Activated CD4-positive, alpha-beta T cell treated with anti-CD3 and anti-CD28 coated beads, Interleukin-2, amount 10 ng/mL, durations not matched to agents 7 days and 5 days (primary cell): ENCODE measurements at regions not wholly inside any gene's neighbourhood (a gene's known extent, or its start where the extent isn't known, plus 50 kb on each side); places are given as distances from the start of the nearest gene placed in this dataset.
"Not testable (repeated sequence)": the region's sequence is repeated elsewhere in the genome, so short reads cannot be mapped to it uniquely, and the experiment has no call there.

ENCODE experiments used
- CTCF ChIA-PET: fragments of 350-600 bp; sonication (Branson Sonifier 250); formaldehyde crosslinking; loops from one replicate; lab custom pipeline; 2021; ENCODE audit warnings: antibody characterized with exemption; lab: Charles Lee
- POLR2A ChIA-PET: fragments of 350-600 bp; sonication (Branson Sonifier 250); formaldehyde crosslinking; loops from one replicate; lab custom pipeline; 2021; ENCODE audit warnings: antibody characterized with exemption; lab: Charles Lee
- DNase-seq: peaks from one replicate; pipeline ENCODE4 v3.0.0-alpha.2; 2020
- H3K27ac Mint-ChIP-seq: one replicate; pipeline ENCODE4 v1.8.0; 2021; ENCODE audit warnings: mild to moderate bottlenecking, moderate library complexity, mixed read lengths
- H3K27me3 Mint-ChIP-seq: one replicate; pipeline ENCODE4 v1.8.0; 2021; ENCODE audit warnings: mixed read lengths
- H3K36me3 Mint-ChIP-seq: one replicate; pipeline ENCODE4 v1.8.0; 2021; ENCODE audit warnings: low read depth, mixed read lengths
- H3K4me1 Mint-ChIP-seq: one replicate; pipeline ENCODE4 v1.8.0; 2021; ENCODE audit warnings: mixed read lengths
- H3K4me3 Mint-ChIP-seq: one replicate; pipeline ENCODE4 v1.8.0; 2021; ENCODE audit warnings: mild to moderate bottlenecking, moderate library complexity, mixed read lengths
- H3K9me3 Mint-ChIP-seq: one replicate; pipeline ENCODE4 v1.8.0; 2021; ENCODE audit warnings: mixed read lengths

DNA sequence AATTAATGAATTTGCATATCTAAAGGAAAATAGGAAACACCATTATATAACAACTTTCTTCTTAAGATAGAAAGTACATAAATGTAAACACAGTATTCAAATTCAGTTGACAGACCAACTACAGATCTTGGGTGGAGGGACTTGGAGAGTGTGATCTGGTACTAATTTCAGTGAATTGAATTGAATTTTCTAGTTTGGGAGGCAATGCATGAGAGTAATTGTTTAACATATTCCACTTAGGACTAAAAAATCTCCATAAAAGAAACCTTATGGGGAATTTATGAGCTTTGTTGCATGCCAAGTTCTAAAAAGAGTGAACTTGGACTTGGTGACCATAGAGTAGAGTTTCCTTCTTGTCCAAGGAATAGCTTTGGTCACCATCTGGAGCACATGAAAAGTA lies 261.1 kb upstream of the TTC29 start:
- H3K27ac Mint-ChIP-seq: no peak overlapping the region
- H3K27me3 Mint-ChIP-seq: no peaks in the 10 kb centered on the region
- H3K4me3 Mint-ChIP-seq: no peak overlapping the region
- H3K9me3 Mint-ChIP-seq: no peaks in the 10 kb centered on the region
- POLR2A ChIA-PET: no interaction called here
- no peaks in the 10 kb centered on the region for H3K36me3 Mint-ChIP-seq
- CTCF ChIA-PET: no interaction called here
- DNase-seq: no peak
- H3K4me1 Mint-ChIP-seq: no peaks in the 10 kb centered on the region

- H3K9me3 Mint-ChIP-seq: no peaks in the 10 kb centered on the region
- H3K27me3 Mint-ChIP-seq: no peaks in the 10 kb centered on the region
- DNase-seq: no peak
- no peaks in the 10 kb centered on the region for H3K36me3 Mint-ChIP-seq
- POLR2A ChIA-PET: no interaction called here
- H3K4me3 Mint-ChIP-seq: no peak overlapping the region
- H3K27ac Mint-ChIP-seq: no peak overlapping the region
- CTCF ChIA-PET: no interaction called here
- H3K4me1 Mint-ChIP-seq: no peaks in the 10 kb centered on the region
Observed at GRCh38 chr4:147207911-147208310, 262.2 kb upstream of the TTC29 start.

- DNase-seq: no peak
- Mint-ChIP-seq H3K27ac (no peak overlapping the region), H3K27me3 (no peaks in the 10 kb centered on the region), H3K4me1 (no peaks in the 10 kb centered on the region), H3K36me3 (no peaks in the 10 kb centered on the region), H3K4me3 (no peak overlapping the region), H3K9me3 (no peaks in the 10 kb centered on the region)
- ChIA-PET CTCF (no interaction called here), POLR2A (no interaction called here)
Observed at GRCh38 chr4:147217655-147218054, 263.2 kb upstream of the EDNRA start.

- CTCF ChIA-PET: no interaction called here
- no peak overlapping the region for H3K4me3 Mint-ChIP-seq
- H3K27me3 Mint-ChIP-seq: no peaks in the 10 kb centered on the region
- H3K27ac Mint-ChIP-seq: no peak overlapping the region
- H3K36me3 Mint-ChIP-seq: no peaks in the 10 kb centered on the region
- no peaks in the 10 kb centered on the region for H3K4me1 Mint-ChIP-seq
- POLR2A ChIA-PET: no interaction called here
- DNase-seq: no peak
- H3K9me3 Mint-ChIP-seq: no peaks in the 10 kb centered on the region
Observed at GRCh38 chr4:147219145-147219544, 261.8 kb upstream of the EDNRA start.

- no peak for DNase-seq
- POLR2A ChIA-PET: no interaction called here
- no peaks in the 10 kb centered on the region for H3K27me3 Mint-ChIP-seq
- CTCF ChIA-PET: no interaction called here
- H3K4me3 Mint-ChIP-seq: no peak overlapping the region
- H3K9me3 Mint-ChIP-seq: no peaks in the 10 kb centered on the region
- H3K27ac Mint-ChIP-seq: no peak overlapping the region
- no peaks in the 10 kb centered on the region for H3K4me1 Mint-ChIP-seq
- no peaks in the 10 kb centered on the region for H3K36me3 Mint-ChIP-seq
Observed at GRCh38 chr4:147220833-147221232, 260.1 kb upstream of the EDNRA start.

- no peak for DNase-seq
- Mint-ChIP-seq H3K27me3 (no peaks in the 10 kb centered on the region), H3K4me1 (no peaks in the 10 kb centered on the region), H3K4me3 (no peak overlapping the region), H3K36me3 (no peaks in the 10 kb centered on the region), H3K9me3 (no peaks in the 10 kb centered on the region), H3K27ac (no peak overlapping the region)
- ChIA-PET CTCF (no interaction called here), POLR2A (no interaction called here)
Observed at GRCh38 chr4:147222906-147223305, 258.0 kb upstream of the EDNRA start.

- Mint-ChIP-seq H3K27me3 (no peaks in the 10 kb centered on the region), H3K27ac (no peak overlapping the region), H3K4me3 (no peak overlapping the region), H3K9me3 (no peaks in the 10 kb centered on the region), H3K4me1 (no peaks in the 10 kb centered on the region), H3K36me3 (no peaks in the 10 kb centered on the region)
- ChIA-PET POLR2A (no interaction called here), CTCF (no interaction called here)
- DNase-seq: no peak
Observed at GRCh38 chr4:147223576-147223975, 257.3 kb upstream of the EDNRA start.

- no peaks in the 10 kb centered on the region for H3K36me3 Mint-ChIP-seq
- H3K27me3 Mint-ChIP-seq: no peaks in the 10 kb centered on the region
- ChIA-PET CTCF (no interaction called here), POLR2A (no interaction called here)
- DNase-seq: no peak
- no peaks in the 10 kb centered on the region for H3K4me1 Mint-ChIP-seq
- H3K27ac Mint-ChIP-seq: no peak overlapping the region
- no peaks in the 10 kb centered on the region for H3K9me3 Mint-ChIP-seq
- no peak overlapping the region for H3K4me3 Mint-ChIP-seq
Observed at GRCh38 chr4:147236806-147237205, 244.1 kb upstream of the EDNRA start.

- no peak for DNase-seq
- CTCF ChIA-PET: no interaction called here
- H3K4me3 Mint-ChIP-seq: no peak overlapping the region
- H3K9me3 Mint-ChIP-seq: no peaks in the 10 kb centered on the region
- no peaks in the 10 kb centered on the region for H3K27me3 Mint-ChIP-seq
- POLR2A ChIA-PET: no interaction called here
- H3K27ac Mint-ChIP-seq: no peak overlapping the region
- H3K4me1 Mint-ChIP-seq: no peaks in the 10 kb centered on the region
- H3K36me3 Mint-ChIP-seq: no peaks in the 10 kb centered on the region
Observed at GRCh38 chr4:147244786-147245185, 236.1 kb upstream of the EDNRA start.

DNA sequence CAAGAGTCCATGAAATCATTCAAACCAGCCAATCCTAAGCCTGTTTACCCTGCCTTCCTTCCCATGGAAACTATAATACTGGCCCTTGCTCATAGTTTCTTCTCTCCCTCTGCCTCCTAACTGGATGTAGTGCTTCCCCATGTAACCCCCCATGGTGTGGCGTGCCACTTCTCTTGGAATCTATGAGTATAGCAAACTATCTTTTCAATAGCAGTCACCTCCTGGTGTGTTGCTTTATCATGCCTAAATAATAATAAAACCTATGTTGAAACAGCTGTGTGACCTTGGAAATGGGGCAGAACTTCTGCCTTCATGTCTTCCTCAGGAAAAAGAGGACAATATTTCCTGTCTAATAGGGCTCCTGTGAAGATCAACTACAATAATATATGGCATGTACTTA lies 234.8 kb upstream of the EDNRA start:
- no peaks in the 10 kb centered on the region for H3K9me3 Mint-ChIP-seq

DNA sequence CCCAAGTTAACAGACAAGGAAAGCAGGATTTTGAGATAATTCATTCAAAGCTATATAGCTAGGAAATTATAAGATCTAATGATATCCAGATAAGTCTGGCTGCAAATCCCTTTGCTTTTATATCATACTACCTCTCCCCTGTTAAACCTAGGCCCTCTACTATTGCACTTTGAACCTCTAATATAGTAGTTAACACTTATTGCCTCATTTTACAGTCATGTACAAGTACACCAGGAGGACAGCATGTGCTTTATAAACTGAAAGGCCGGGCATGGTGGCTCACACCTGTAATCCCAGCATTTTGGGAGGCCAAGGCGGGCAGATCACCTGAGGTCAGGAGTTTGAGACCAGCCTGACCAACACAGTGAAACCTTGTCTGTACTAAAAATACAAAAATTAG lies 234.4 kb upstream of the EDNRA start:
- POLR2A ChIA-PET, H3K4me3 Mint-ChIP-seq, H3K9me3 Mint-ChIP-seq, DNase-seq, H3K4me1 Mint-ChIP-seq, CTCF ChIA-PET, H3K36me3 Mint-ChIP-seq, H3K27me3 Mint-ChIP-seq, H3K27ac Mint-ChIP-seq: not testable (repeated sequence)

More for the DNA sequence above, 234.8 kb upstream of the EDNRA start:
- Mint-ChIP-seq H3K4me1 (no peaks in the 10 kb centered on the region), H3K4me3 (no peak overlapping the region), H3K27ac (no peak overlapping the region), H3K36me3 (no peaks in the 10 kb centered on the region), H3K27me3 (no peaks in the 10 kb centered on the region)
- DNase-seq: no peak
- ChIA-PET POLR2A (no interaction called here), CTCF (no interaction called here)

- no peak overlapping the region for H3K27ac Mint-ChIP-seq
- no peak for DNase-seq
- H3K9me3 Mint-ChIP-seq: no peaks in the 10 kb centered on the region
- H3K4me1 Mint-ChIP-seq: no peaks in the 10 kb centered on the region
- H3K4me3 Mint-ChIP-seq: no peak overlapping the region
- ChIA-PET CTCF (no interaction called here), POLR2A (no interaction called here)
- H3K27me3 Mint-ChIP-seq: no peaks in the 10 kb centered on the region
- H3K36me3 Mint-ChIP-seq: no peaks in the 10 kb centered on the region
Observed at GRCh38 chr4:147247579-147247978, 233.3 kb upstream of the EDNRA start.

DNA sequence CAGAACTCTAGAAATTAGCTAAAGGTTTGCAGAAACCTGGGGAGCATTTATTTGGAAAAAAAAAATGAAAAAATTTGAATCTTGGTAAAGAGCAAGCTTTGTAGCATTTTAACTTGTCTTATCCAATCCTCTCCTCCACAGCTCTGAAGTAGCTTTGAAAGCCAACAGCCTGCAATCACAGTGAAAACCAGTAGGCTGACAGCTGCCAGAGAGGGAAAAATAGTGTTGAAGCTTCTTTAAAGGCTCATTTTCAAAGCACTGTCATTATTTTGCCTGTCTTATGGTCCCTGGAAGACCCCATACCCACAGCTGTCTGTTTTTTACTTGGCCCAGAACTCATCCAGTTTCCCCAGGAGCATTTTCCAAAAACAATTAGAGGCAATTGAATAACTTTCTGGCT lies 230.8 kb upstream of the EDNRA start:
- Mint-ChIP-seq H3K4me3 (no peak overlapping the region), H3K27ac (no peak overlapping the region), H3K36me3 (no peaks in the 10 kb centered on the region), H3K27me3 (no peaks in the 10 kb centered on the region), H3K4me1 (no peaks in the 10 kb centered on the region), H3K9me3 (no peaks in the 10 kb centered on the region)
- POLR2A ChIA-PET: no interaction called here
- CTCF ChIA-PET: no interaction called here
- DNase-seq: no peak

- CTCF ChIA-PET, POLR2A ChIA-PET, H3K27me3 Mint-ChIP-seq, H3K4me1 Mint-ChIP-seq, DNase-seq, H3K4me3 Mint-ChIP-seq, H3K9me3 Mint-ChIP-seq, H3K36me3 Mint-ChIP-seq, H3K27ac Mint-ChIP-seq: not testable (repeated sequence)
Observed at GRCh38 chr4:147255268-147255667, 225.6 kb upstream of the EDNRA start.

DNA sequence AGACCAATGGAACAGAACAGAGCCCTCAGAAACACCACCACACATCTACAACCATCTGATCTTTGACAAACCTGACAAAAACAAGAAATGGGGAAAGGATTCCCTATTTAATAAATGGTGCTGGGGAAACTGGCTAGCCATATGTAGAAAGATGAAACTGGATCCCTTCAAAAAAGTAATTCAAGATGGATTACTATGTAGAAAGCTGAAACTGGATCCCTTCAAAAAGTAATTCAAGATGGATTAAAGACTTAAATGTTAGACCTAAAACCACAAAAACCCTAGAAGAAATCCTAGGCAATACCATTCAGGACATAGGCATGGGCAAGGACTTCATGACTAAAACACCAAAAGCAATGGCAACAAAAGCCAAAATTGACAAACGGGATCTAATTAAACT lies 221.6 kb upstream of the EDNRA start:
- H3K4me1 Mint-ChIP-seq, H3K9me3 Mint-ChIP-seq, DNase-seq, H3K27me3 Mint-ChIP-seq, H3K27ac Mint-ChIP-seq, H3K36me3 Mint-ChIP-seq, H3K4me3 Mint-ChIP-seq, CTCF ChIA-PET, POLR2A ChIA-PET: not testable (repeated sequence)
